ENCODE measurements at regions not wholly inside any gene's neighbourhood (a gene's known extent, or its start where the extent isn't known, plus 50 kb on each side); places are given as distances from the start of the nearest gene placed in this dataset.

DNA sequence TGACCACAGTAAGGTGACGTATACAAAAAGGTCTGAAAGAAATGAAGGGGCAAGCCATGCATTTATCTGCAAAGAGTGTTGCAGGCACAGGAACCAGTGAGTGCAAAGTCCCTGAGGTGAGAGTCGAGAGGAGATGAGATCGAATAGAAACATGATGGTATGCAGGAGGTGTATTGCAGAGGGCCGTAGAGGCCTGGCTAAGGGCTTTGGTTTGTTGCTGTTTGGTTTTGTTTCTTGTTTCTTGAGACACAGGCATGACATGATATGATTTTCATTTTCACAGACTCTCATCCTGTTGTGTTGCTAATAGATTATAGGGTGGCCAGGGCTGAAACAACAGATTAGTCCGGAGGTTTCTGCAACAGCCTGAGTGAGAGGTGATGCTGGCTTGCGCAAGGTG lies 80.4 kb downstream of the HSPH1 start:
- H3K36me3 Mint-ChIP-seq (ENCODE audit: insufficient read depth), result no peaks in the 10 kb centered on the region
- no peaks in the 10 kb centered on the region for H3K9me3 Mint-ChIP-seq (ENCODE audit: low read depth)
- no peak overlapping the region for H3K27ac Mint-ChIP-seq
- H3K27me3 Mint-ChIP-seq, result peaks cover 43% of the 10 kb centered on the region
- TF ChIP-seq, protein P1, sequence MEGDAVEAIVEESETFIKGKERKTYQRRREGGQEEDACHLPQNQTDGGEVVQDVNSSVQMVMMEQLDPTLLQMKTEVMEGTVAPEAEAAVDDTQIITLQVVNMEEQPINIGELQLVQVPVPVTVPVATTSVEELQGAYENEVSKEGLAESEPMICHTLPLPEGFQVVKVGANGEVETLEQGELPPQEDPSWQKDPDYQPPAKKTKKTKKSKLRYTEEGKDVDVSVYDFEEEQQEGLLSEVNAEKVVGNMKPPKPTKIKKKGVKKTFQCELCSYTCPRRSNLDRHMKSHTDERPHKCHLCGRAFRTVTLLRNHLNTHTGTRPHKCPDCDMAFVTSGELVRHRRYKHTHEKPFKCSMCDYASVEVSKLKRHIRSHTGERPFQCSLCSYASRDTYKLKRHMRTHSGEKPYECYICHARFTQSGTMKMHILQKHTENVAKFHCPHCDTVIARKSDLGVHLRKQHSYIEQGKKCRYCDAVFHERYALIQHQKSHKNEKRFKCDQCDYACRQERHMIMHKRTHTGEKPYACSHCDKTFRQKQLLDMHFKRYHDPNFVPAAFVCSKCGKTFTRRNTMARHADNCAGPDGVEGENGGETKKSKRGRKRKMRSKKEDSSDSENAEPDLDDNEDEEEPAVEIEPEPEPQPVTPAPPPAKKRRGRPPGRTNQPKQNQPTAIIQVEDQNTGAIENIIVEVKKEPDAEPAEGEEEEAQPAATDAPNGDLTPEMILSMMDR (IDR thresholded peaks at IDR 0.05; ENCODE audit: unreplicated experiment), result no peak
- H3K4me3 Mint-ChIP-seq (ENCODE audit: low read depth), result no peak overlapping the region
- no peaks in the 10 kb centered on the region for H3K4me1 Mint-ChIP-seq (ENCODE audit: low read depth)
- no peak for DNase-seq (ENCODE audit: low spot score, unreplicated experiment)

DNA sequence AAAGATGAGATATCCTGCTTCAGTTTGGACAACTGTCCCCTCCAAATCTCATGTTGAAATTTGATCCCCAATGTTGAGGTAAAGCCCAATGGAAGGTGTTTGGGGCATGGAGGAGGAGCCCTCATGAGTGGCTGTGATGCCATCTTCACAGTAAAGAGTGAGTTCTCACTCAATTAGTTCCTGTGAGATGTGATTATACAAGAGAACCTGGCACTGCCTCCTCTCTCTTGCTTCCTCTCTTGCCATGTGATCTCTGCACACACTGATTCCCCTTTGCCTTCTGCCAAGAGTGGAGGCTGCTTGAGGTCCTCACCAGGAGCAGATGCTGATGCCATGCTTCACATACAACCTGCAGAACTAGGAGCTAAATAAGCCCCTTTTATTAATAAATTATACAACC lies 86.9 kb downstream of the HSPH1 start:
- H3K9me3 Mint-ChIP-seq (ENCODE audit: low read depth), result no peaks in the 10 kb centered on the region
- peaks cover 31% of the 10 kb centered on the region for H3K27me3 Mint-ChIP-seq
- no peak for DNase-seq (ENCODE audit: low spot score, unreplicated experiment)
- H3K4me3 Mint-ChIP-seq (ENCODE audit: low read depth), result no peak overlapping the region
- H3K4me1 Mint-ChIP-seq (ENCODE audit: low read depth), result peaks cover 3% of the 10 kb centered on the region
- H3K27ac Mint-ChIP-seq, result no peak overlapping the region
- H3K36me3 Mint-ChIP-seq (ENCODE audit: insufficient read depth), result no peaks in the 10 kb centered on the region
- TF ChIP-seq, protein P1 (IDR thresholded peaks at IDR 0.05; ENCODE audit: unreplicated experiment), result no peak

DNA sequence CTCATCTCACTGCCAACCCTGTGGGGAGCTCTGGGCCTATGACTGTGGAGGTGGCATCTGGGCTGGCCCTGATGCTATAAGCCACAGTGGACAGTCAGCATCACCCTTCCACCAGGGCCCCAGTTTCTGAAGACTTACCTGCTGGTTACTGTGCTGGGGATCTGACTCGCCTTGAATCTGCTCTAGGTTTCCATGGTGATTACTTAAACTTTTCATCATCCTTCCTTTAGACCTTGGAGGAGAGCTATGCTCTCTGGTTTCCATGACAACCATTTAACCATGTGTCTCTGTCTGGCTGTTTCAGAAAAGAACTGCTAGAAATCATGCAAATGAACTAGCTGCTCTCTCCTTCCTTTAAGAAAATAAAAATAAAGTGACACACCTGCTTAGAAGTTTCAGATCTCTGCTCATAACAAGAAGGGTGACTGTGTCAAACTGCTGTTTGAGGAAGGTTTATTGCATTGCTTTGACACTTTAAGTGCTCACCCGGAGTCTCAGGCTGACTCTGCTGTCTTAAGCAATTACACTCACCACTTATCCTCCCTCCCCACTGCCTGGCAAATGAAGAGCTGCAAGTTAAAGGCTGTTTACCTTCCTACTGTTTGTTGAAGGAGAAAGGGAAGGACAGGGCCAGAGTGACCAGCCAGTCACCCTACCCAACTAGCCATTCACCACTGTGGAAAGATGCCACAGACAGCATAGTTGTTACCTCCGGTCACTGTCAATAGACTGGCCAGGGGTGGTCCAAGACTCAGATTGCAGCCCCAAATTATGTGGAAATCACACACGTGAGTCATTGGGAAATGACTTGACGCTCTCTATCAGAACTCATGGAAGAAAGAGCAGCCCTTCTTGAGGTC lies 87.6 kb downstream of the HSPH1 start:
- no peak for DNase-seq (ENCODE audit: low spot score, unreplicated experiment)
- Mint-ChIP-seq H3K4me1 (ENCODE audit: low read depth) (peaks cover 3% of the 10 kb centered on the region), H3K27ac (no peak overlapping the region), H3K9me3 (ENCODE audit: low read depth) (no peaks in the 10 kb centered on the region), H3K4me3 (ENCODE audit: low read depth) (no peak overlapping the region), H3K27me3 (peaks cover 35% of the 10 kb centered on the region), H3K36me3 (ENCODE audit: insufficient read depth) (no peaks in the 10 kb centered on the region)
- TF ChIP-seq, protein P1 (IDR thresholded peaks at IDR 0.05; ENCODE audit: unreplicated experiment), result no peak

- no peak overlapping the region for H3K4me3 Mint-ChIP-seq (ENCODE audit: low read depth)
- H3K27me3 Mint-ChIP-seq, result peaks cover 47% of the 10 kb centered on the region
- H3K27ac Mint-ChIP-seq, result no peak overlapping the region
- no peak for DNase-seq (ENCODE audit: low spot score, unreplicated experiment)
- TF ChIP-seq, protein P1 (IDR thresholded peaks at IDR 0.05; ENCODE audit: unreplicated experiment), result no peak
- no peaks in the 10 kb centered on the region for H3K36me3 Mint-ChIP-seq (ENCODE audit: insufficient read depth)
- no peaks in the 10 kb centered on the region for H3K9me3 Mint-ChIP-seq (ENCODE audit: low read depth)
- peaks cover 3% of the 10 kb centered on the region for H3K4me1 Mint-ChIP-seq (ENCODE audit: low read depth)
Observed at GRCh38 chr13:31072041-31072440, 89.7 kb downstream of the HSPH1 start.

DNA sequence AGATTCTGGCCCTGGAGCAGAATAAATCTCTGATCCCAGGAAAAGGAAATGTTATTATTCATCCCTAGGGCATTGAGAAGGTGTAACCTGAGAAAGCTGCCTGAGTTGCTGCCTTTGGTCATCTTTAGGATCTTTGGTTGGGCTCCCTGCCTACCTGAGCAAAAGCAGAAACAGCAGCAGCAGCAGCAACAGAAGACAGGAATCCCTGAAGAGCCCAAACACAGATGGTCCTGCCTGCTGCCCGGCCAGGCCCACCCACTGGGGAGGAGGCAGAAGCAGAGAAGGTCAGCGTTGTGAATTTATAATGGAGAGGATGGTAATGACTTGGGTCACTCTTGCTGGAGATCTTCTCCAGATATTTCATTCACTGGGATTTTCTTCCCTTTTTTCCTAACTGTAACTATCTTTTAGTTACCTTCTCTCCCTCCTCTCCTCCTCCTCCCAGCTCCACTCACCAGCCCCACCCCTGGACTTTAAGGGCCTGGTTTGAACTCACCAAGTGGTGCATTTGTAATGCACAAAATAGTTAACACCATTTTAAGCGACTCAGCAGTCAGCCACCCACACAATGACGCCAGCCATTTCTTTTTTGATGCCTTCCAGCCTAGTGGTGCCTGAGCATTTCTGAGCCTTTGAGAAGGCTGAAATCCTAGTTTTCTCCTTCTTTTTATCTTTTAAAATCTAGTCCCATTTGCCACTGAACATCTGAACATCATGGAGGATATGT lies 91.7 kb downstream of the HSPH1 start:
- Mint-ChIP-seq H3K36me3 (ENCODE audit: insufficient read depth) (no peaks in the 10 kb centered on the region), H3K4me1 (ENCODE audit: low read depth) (peaks cover 3% of the 10 kb centered on the region), H3K9me3 (ENCODE audit: low read depth) (no peaks in the 10 kb centered on the region), H3K27me3 (peaks cover 48% of the 10 kb centered on the region), H3K27ac (no peak overlapping the region), H3K4me3 (ENCODE audit: low read depth) (no peak overlapping the region)
- no peak for DNase-seq (ENCODE audit: low spot score, unreplicated experiment)
- TF ChIP-seq, protein P1 (IDR thresholded peaks at IDR 0.05; ENCODE audit: unreplicated experiment), result no peak

All from progenitor cell of endocrine pancreas (in vitro differentiated cells).